GM12892 (cell line): ENCODE measurements at regions not wholly inside any gene's neighbourhood (a gene's known extent, or its start where the extent isn't known, plus 50 kb on each side); places are given as distances from the start of the nearest gene placed in this dataset.

Source experiments
- POLR2A ChIP-seq: IDR thresholded peaks from 2 replicates; pipeline ENCODE4 v1.6.1; 2011; ENCODE audit warnings: low read depth, low read length, control low read depth
- POLR2AphosphoS5 ChIP-seq: IDR thresholded peaks from 2 replicates; pipeline ENCODE4 v1.6.1; 2011; ENCODE audit warnings: low read depth, low read length, control low read depth

DNA sequence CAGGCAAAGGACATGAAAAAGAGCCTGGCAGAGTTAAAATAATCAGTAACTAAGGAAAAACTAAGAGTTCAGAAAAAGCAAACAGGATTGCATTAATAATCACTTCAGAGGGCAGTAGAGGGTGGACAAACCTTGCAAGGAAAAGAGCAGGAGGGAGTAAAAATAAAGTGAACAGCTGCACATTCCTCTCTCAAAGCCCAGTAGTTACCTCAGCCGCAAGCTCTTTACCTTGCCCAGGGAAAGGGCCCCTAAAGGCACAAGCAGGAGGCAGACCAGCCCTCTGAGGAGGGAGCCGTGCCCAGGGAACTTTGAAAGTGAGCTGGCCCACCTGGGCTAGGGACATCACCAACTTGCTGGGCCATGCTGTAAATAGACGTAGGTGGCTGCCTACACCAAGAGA, 196.9 kb downstream of the C1D start:
- TF ChIP-seq POLR2A (no peak), POLR2AphosphoS5 (no peak)
